ENCODE measurements at regions not wholly inside any gene's neighbourhood (a gene's known extent, or its start where the extent isn't known, plus 50 kb on each side); places are given as distances from the start of the nearest gene placed in this dataset.

DNA sequence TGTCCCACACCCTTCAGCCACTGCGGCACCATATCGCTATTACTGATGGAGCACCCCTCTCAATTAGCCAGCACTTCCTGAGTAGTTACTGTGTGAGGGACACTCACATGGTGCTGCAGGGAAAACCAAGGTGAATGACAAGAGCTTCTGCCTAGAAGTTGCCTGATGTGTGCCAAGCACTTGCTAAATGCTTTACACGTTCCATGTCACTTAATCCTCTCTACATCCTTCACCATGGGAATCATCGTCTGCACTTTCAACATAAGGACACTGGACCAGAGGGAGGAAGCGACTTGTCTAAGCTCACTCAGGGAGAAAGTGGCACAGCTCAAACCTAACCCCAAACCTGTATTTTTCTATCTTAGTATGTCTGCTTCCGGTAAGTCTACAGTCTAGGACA is 344.8 kb downstream of the SIPA1L2 start:
- intact Hi-C loops (cut with DNase I): no loop called here
- no peak for DNase-seq (ENCODE audit: low spot score)

DNA sequence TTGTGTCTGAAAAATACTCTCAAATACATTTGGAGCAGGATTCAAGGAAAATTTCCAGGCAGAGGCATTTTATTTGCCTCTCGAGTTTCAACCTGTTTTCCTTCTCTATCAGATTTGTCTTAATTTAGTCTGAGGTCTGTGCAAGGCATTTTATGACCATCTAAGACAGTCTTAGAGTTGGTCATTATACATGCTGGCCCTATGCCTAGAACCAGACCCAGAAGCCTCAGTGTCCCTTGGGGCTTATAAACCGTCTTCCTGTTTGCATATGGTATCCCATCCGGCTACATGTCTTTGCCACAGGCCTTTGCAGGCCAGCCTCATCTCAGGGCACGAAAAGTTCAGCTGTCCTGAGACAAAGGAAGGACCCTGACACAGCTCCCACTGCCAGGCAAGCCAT is 346.1 kb downstream of the SIPA1L2 start:
- intact Hi-C loops (cut with DNase I): no loop called here
- no peak for DNase-seq (ENCODE audit: low spot score)

DNA sequence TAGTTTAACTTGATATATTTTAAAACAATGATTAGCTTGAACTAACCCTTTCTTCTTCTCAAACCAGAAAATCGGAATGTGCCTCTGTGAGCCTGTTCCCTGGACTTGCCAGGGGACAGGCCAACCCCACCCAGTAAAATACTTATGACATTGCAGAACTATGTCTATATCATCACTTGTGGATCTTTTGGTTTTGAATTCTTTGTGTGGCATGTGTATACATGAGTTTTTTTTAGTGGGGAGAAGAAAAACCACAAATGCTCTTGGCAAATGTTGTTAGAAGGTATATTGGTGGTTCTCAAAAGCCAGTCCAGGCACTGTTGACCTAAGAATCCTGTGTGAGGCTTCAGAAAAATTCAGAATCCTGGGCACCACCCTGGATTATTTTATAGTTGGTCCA is 347.4 kb downstream of the SIPA1L2 start:
- intact Hi-C loops (cut with DNase I): no loop called here
- DNase-seq (ENCODE audit: low spot score): no peak

DNA sequence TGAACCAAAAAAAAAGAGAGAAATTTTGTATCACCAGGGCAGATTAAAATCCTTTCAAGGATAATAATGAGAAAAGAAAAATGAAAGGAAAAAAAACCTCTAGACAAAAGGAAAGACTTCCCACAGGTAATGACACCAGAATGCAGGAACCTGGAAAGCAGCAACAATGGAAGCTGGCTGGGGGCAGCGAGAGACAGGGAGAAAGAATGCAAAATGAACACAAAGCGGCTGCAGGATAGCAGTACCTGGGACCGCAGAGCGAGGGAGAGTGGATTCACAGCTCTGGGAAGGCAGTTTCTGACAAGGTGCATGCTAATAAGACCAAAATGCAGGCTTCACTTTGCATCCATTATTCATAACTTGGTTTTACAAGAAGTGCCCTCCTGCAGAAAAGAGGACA is 349.0 kb downstream of the SIPA1L2 start:
- DNase-seq (ENCODE audit: low spot score): no peak
- intact Hi-C loops (cut with DNase I): no loop called here

DNA sequence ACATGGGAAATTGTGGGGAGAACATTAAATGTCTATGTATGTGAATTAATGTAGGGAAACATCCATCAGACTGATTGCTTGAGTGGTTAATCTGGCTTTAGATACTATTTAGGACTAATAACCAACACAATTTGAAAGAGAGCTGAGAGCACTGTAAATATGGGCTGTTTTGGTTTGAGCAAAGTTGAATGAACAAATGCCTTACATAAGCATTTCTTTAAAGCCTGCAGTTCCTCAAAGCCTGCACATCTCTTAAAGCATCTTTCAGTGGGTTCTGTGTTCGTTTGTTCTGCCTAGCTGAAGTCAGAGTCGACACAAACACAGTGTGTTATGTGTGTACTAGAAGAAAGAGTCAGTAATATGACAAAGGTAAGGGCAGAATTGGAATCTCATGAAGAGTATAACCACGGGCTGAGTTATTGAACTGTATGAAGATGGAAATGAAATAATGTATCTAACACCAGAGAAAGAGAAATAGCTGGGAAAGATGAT is 350.0 kb downstream of the SIPA1L2 start:
- no peak for DNase-seq (ENCODE audit: low spot score)
- intact Hi-C loops (cut with DNase I): no loop called here

DNA sequence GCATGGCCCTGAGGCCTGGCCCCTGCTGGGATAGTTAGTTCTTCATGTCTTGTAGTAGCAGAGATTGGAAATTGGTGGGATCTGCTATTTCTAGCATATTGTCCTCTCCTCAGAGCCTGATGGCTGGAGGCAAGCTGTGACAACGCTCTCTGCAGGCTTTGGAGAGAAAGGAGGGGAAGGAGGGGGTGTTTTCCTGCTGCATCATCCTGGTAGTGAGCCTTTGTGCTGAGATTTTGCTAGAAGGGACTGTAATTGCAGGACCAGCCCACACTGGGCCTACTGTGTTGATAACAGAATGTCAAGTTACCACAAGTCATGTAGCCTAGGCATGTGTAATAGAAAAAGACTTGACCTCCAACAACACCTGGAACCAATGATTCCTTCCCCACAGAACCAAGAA is 351.0 kb downstream of the SIPA1L2 start:
- intact Hi-C loops (cut with DNase I): no loop called here
- no peak for DNase-seq (ENCODE audit: low spot score)

DNA sequence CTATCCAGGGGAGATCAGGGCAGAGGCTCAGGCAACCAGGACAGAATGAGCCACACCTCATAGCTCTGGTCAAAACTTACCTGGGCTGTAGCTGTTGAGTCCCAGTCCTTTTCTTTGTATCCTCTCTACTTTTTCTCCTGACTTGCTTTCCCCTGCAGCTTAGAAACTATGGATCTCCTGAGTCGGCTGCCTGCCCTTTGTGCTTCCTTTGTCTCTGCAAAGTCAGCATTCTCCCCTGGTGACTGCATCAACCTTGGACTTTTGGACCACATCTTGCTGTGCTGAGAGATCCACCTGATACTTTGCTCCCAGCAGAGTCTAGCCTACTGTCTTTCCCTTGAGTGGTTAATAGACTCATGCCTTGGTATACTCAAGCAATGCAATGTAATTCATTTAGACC is 353.3 kb downstream of the SIPA1L2 start:
- intact Hi-C loops (cut with DNase I): no loop called here
- no peak for DNase-seq (ENCODE audit: low spot score)

DNA sequence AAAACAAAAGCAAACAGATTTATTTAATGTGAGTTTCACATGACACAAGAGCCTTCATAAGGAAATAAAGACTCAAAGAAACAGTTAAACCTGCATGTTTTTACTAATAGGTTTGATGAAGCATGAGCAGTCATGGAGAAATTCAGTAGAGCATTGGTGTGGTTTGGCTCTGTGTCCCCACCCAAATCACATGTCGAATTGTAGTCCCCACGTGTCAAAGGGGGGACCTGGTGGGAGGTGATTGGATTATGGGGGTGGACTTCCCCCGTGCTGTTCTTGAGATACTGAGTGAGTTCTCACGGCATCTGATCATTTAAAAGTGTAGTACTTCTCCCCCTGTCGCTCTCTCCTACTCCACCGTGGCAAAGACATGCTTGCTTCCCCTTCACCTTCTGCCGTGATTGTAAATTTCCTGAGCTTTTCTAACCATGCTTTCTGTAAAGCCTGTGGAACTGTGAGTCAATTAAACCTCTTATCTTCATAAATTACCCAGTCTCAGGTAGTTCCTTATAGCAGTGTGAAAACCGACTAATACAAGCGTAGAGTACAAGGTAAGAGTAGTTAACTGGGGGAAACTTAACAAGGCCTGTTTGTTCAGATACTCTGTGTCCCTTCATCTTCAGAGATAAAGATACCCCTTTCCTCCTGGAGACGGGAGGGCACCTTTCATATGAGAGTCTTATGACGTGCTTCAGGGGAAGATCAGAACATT is 354.8 kb downstream of the SIPA1L2 start:
- DNase-seq (ENCODE audit: low spot score): no peak
- intact Hi-C loops (cut with DNase I): no loop called here

DNA sequence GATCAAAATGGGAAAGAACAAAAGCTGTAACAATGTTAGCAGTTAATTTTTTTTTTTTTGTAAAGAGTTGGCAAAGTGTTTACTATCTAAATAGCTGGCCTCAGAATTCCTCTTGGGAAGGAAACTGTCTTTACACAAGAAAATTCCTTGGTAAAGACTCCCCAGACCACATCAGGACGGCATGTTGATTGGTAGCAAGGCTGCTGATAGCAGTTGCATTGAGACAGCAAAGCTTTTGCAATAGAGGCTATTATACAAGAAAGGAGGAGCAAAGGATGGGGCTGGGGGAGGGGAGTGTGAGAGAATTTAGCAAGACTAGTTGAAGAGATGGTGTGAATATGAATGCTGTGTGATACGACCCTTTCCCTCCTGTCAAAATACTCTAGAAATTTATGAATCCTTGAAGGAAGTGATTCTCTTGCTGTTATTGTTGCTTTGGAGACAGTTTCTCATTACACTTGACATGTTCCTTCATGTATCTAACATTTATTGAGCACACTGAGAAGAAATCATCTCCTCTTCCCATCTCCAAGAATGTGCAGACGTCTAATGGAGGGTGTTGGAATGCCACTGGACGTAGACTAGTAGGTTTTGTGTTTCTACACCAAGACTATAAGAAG is 355.6 kb downstream of the SIPA1L2 start:
- DNase-seq (ENCODE audit: low spot score): no peak
- intact Hi-C loops (cut with DNase I): no loop called here

DNA sequence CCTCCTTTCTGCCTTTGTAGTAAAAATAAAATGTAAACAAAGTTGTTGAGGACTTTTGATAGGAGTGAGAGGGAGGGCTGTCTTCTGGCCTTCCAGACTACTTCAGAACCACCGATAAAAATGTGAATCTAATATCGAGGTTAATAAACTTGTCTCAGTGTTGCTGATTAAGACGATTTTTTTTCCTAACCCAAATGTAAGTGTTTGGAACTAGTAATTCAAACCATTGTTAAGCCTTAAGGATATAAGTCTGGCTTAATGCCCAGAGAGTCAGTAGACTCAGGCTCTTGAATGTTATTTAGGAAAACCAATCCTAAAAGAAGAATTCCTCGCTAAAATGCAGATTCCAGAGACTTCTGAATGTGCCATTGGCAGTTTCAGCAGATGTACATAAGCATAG is 356.9 kb downstream of the SIPA1L2 start:
- DNase-seq (ENCODE audit: low spot score): no peak
- intact Hi-C loops (cut with DNase I): no loop called here

DNA sequence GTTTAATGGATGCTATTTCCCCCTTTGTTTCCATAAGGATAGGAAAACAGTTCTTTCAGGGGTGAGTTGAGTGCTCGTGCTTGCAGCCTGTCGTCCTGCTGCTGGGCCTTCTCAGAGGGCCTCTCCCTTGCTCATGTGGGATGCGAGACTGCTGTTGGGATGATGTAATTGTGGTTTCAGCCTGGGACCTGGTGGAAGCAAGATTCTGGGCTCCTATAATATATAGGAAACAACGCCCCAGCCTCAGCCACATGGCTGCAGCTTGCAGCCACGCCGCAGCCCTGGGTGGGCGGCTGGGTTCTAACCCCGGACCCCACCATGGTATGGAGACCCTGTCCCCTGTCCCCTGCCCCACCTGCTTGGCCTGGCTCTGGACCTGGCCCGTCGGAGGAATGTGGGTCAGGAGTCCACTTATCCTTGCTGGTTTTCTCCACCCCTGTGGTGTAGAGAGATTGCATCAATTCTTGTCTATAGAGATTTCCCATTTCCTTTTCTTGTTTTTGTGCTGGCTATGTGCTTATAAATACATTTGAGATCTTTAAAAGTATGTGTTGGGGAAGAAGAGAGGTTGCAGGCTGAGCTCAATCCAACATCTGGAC is 357.8 kb downstream of the SIPA1L2 start:
- intact Hi-C loops (cut with DNase I): no loop called here
- no peak for DNase-seq (ENCODE audit: low spot score)

DNA sequence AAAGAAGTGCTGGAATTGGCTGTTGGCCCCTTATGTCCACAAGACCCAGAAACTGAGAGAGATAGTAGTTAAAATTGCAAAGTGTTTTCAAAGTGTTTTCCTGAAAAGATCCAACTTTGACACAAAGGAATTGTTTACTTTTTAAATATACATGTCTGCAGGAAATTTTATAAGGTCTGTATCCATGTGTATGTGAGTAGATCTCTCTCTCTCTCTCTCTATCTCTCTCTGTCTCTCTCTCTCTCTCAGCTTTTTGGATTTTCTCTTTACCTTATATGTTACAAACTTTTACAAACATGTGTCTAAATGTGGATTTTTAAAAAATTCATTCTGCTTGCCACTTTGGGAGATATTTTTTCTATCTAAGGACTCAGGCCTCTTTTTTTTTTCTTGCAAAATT is 358.6 kb downstream of the SIPA1L2 start:
- DNase-seq (ENCODE audit: low spot score): no peak
- intact Hi-C loops (cut with DNase I): no loop called here

DNA sequence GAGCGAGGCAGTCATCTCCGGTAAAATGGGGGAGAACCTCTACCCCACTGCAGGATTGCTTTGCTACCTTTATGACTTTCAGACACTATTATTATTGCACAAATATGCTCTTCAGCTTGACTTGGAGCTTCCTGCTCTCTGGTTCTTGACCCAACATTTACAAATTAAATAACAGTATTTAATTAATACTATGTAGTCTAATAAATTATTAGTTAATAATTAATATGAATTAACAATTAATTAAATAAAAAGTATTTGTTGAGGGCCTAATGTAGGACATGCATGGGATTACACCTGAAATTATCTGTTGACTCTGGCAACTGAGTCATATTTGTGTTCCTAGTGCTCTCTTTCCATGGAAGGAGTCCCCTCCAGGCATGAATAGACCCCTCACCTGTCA is 359.9 kb downstream of the SIPA1L2 start:
- no peak for DNase-seq (ENCODE audit: low spot score)
- intact Hi-C loops (cut with DNase I): no loop called here

DNA sequence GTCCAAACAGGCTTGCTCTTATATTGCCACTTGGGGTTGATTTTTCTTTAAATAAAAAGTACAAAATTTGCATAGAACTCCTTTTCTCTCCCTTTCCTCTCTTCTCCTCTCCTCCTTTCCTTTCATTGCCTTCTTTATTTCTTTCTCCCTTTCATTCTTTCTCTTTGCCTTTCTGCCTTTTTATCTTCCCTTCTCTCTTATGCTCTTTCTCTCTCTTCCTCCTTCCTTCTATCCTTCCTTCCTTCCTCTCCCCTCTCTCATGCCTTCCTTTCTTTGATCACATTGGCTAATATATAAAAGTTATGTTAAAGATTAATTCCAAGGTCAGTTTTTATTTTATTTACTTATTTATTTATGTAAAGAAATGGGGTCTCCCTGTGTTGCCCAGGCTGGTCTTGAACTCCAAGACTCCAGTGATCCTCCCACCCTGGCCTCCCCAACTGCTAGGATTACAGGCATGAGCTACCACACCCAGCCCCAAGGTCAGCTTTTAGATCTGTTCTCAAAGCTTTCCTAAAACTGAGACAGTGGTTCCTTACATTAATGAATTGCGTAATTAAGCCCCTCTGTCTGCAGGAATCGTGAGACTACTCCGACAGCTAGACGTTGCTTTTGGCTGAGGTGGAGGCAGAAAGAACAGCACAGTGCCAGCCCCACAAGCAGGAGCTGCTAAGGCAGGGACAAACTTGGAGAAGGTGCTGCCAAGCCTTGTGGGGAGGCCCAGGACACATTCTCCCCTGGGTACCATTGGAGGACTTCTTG is 361.9 kb downstream of the SIPA1L2 start:
- intact Hi-C loops (cut with DNase I): loop anchor here in 1 of 2 donors (1.0 kb wide), 1 partner anchor 26 kb away; no protein-coding TSS in a partner anchor
- no peak for DNase-seq (ENCODE audit: low spot score)

DNA sequence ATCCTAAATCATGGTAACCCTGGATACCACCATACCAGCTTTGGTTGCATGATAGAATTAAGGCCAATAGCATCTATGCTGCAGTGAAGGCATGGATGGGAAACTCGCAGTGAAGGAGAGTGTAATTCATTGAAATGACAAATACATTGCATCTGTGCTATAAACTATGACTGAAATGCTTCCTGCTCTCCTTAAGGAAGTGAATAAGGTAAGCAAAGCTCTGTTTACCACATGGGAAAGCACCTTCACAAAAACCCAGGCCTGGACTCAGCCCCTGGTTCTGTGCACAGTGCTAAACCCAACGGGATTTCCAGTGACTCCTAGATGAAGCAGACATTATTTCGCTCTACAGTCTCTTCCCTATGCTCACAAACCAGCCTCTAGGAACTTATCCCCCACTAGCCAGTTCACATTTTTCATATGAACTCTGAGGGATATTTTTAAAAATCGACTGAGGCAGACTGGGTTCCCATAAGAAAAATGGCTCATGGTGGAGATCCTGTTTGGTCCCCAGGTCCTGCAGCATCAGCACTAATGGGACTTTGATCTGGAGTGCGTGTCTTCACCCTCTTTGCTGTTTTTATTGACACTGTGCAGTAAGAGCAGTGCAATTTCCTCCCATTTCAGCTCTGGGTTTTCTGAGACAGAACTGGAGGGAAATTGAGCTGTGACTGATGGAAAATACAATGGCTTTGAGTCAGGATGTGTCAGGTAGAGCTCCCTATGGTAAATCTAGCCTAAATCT is 362.7 kb downstream of the SIPA1L2 start:
- no peak for DNase-seq (ENCODE audit: low spot score)
- intact Hi-C loops (cut with DNase I): loop anchor here in 1 of 2 donors (1.0 kb wide), 1 partner anchor 25 kb away; no protein-coding TSS in a partner anchor

DNA sequence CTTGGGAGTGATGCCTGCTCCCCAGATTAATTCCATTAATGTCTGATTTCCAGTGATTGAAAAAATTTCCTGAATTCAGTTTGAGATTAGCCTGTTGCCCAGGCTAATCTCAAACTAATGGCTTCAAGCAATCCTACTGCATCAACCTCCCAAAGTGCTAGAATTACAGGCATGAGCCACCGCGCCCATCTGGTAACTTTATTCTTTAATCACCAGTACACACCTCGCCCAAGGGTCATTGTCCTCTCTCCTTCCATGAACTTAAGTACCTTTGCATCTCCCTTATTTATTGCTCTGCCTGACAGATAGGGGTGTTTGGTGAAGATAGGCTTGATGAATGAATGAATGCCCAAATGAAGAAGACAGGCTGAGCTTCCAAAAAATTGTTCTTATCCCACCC is 366.5 kb downstream of the SIPA1L2 start:
- DNase-seq (ENCODE audit: low spot score): no peak
- intact Hi-C loops (cut with DNase I): no loop called here

DNA sequence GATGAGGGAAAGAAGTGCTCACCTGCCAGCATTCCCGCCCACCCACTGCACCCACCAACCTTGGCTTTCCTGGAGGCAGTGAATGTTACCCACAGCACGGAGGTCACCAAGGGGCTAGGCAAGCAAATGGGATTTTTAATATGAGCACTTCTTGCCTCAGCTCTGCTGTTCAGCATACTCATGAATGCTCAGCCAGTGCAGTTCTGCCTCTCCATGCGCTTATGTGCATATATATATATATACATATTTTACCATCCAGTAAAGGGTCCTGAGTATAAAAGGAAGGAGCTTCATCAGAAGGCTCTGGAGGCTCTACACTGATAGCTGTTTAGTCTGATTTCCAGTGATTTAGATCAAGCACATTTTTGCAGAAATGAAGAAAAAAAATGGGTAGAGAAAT is 366.9 kb downstream of the SIPA1L2 start:
- no peak for DNase-seq (ENCODE audit: low spot score)
- intact Hi-C loops (cut with DNase I): no loop called here

DNA sequence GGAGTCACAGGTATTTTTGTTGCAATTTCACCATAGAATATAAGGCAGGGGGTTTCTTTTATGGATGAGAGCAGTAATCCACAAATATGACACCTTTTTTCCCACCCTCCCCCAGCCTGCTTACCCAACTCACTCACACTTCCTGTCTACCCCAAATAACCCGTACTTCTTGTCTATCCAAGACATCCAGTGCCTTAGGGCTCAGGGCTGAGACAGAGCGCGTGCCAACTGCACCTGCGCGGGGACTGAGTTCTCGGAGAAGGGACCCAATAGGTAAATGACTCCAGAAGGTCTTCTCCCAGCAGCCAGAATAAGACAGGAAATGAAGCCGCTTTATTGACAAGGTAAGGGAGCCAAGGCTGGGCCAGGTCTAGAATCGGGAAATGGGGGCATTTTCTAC is 369.1 kb downstream of the SIPA1L2 start:
- intact Hi-C loops (cut with DNase I): no loop called here
- DNase-seq (ENCODE audit: low spot score): no peak

DNA sequence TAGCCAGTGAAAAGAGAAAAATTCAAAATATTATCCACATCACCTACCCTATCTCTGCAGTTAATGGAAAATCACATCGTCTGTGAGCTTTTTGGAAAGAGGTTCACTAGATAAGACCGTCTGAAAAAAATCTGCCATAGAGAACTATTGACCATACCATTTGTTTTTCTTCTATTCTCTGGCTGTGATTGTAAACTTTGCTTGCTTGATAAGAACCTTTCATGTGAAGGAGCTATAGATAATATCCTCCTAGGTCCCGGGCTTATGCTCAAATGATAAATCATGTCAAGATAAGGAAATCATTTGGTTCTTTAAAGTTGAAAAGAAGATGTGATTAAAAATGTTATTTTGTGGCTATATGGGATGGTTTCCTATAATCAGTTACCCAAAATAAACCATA is 369.9 kb downstream of the SIPA1L2 start:
- no peak for DNase-seq (ENCODE audit: low spot score)
- intact Hi-C loops (cut with DNase I): no loop called here
